ENCODE measurements at regions not wholly inside any gene's neighbourhood (a gene's known extent, or its start where the extent isn't known, plus 50 kb on each side); places are given as distances from the start of the nearest gene placed in this dataset.
A peak's percentile ranks its signal among the peaks of the same experiment; 100 is the strongest.

GRCh38 chr4:121277194-121278105 is 103.4 kb downstream of the QRFPR start:
- no peak for DNase-seq (ENCODE audit: low read depth, low spot score)

DNA sequence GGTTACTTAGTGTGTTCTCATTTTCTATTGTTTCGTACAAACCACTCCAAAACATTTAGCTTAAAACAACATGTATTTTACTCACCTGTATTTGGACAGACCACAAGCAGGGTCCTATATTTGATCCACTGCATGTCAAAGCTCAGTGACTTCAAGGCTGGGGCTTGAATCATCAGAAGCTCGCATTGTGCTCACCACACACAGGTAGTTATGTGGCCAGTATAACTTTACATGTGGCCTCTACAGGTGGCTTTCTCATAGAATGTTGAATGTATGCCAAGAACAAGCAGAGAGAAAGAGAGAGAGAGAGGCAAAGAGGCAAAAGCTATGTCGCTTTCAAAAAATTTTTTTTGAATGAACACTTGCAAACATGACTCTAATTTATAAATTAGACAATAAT is 107.6 kb downstream of the QRFPR start:
- DNase-seq (ENCODE audit: low read depth, low spot score) = no peak

DNA sequence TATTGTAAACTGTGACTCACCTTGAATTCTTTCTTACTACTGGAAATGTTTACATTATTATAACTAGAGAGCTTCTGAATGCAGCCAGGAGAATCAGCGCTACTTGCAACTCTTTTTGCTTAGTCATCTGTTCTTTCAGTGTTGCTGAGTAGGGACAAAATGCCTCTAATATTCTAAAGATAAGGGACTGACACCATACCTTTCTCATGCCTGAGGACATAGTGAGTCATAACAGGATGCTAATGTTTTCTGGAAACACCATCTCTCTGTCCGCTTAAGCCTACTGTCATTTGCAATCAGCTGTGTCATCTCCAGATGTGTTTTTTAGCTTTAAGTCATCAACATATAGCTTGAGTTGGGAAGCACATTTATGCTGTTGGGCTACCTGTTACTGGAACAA is 108.3 kb downstream of the QRFPR start:
- DNase-seq (ENCODE audit: low read depth, low spot score) = no peak

- DNase-seq (ENCODE audit: low read depth, low spot score) = no peak
Observed at GRCh38 chr4:121270389-121270788, 106.3 kb upstream of the TNIP3 start.

DNA sequence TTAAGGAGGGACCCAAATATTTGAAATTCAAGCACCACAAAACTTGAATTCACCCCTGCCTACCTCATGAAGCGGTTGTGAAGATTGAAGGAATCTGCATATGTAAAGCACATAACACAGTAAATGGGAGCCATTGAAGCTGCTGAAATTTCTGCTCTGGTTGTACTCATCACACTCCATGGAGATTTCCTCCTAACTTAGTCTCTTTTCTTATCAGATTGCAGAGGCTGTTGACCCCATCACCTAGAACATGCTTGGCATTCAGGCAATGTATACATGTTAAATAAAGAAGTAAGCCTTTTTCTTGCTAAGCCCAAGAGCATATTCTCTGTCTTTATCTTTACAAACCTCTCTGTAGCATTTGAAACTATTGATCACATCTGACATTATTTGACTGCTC is 104.9 kb upstream of the TNIP3 start:
- DNase-seq (ENCODE audit: low read depth, low spot score) = no peak

- DNase-seq (ENCODE audit: low read depth, low spot score) = no peak
Observed at GRCh38 chr4:121266982-121267381, 102.9 kb upstream of the TNIP3 start.

DNA sequence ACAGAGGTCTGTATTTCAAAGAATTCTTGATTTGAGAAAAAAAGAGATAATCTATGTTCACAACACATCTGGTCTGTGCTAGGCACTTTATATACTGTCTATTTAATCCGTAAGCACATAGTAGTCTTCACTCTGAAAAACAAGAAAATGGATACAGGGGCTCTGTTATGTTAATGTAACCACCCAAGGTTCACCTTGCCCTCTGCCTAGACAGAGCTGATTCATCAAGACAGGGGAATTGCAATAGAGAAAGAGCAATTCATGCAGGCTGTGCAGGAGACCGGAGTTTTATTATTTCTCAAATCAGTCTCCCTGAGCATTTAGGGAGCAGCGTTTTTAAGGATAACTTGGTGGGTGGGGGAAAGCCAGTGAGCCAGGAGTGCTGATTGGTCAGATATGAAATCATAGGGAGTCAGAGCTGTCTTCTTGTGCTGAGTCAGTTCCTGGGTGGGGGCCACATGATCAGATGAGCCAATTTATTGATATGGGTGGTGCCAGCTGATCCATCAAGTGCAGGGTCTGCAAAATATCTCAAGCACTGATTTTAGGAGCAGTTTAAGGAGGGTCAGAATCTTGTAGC is 92.9 kb upstream of the TNIP3 start:
- no peak for DNase-seq (ENCODE audit: low read depth, low spot score)

GRCh38 chr4:121255986-121256750 is 92.0 kb upstream of the TNIP3 start:
- DNase-seq (ENCODE audit: low read depth, low spot score) = peak; percentile 4

GRCh38 chr4:121253961-121254360 is 89.8 kb upstream of the TNIP3 start:
- DNase-seq (ENCODE audit: low read depth, low spot score) = no peak

DNA sequence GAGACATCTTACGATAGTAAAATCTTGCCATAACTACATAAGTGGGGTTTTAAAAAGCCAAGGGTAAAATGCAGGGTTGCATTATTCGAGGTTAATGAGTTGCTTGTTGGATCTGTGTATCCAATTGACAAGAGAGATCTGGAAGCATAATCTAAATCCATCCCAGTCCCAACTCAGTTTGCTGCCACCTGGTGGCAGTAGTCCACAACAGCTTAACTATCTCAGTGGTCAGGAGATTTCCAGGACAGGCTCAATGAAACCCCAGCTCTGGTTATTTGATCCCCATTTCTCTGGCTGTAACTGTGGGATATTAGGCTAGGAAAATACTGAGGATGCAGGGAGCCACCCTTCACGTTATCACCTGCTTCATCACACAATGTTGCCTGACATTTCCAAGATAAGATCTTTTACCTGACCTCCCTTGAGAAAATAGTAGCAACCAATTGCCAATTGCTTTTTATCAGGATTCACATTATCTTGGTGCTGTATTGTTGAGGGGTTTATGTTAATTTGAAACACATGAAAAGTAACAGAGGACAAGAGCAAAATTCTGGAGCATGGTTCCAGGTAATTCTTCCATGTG is 88.2 kb upstream of the TNIP3 start:
- no peak for DNase-seq (ENCODE audit: low read depth, low spot score)

- DNase-seq (ENCODE audit: low read depth, low spot score) = no peak
Observed at GRCh38 chr4:121248747-121249146, 84.6 kb upstream of the TNIP3 start.

DNA sequence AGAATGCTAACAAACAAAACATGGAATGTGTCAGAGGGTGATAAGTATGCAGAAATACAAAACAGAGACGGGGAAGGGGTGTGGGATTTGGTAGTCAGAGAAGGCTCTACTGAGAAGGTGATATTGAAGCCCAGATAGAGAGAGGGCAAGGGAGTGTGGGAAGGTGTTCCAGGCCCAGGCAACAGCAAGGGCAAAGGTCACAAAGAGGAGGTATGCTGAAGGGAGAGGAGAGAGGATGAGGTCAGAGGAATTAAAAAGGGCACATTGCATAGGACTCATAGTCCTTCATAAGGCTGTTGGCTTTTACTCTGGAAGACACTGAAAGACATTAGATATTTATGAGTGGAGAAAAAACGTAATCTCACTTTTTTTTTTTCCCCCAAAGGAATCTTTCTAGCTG is 82.6 kb upstream of the TNIP3 start:
- no peak for DNase-seq (ENCODE audit: low read depth, low spot score)

GRCh38 chr4:121243485-121243884 is 79.4 kb upstream of the TNIP3 start:
- no peak for DNase-seq (ENCODE audit: low read depth, low spot score)

DNA sequence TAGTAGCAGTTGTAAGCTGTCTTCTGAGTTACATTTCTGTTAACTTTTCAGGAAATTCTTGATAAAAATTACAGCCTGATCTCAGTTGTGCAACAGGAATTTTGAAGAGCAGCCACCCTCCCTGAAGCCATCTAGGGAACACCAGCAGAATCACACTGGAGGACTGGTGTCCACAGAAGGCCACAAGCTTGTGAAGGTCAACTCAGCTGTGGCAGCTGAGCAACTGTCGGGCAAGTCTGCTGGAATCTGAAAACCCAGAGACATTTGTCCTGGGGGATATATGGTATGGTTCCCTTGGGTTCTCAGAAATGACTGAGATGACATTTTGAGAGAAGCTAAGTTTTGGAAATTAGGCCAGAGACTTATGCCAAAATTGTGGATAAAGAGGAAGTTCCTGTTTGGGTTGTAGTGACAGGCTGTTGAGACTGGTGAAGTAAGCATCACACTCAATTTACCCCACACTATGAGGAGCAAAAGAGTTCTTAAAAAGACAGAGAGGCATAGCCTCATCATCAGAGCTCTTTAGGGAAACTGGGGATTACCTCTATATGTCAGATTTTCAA is 78.1 kb upstream of the TNIP3 start:
- no peak for DNase-seq (ENCODE audit: low read depth, low spot score)

DNA sequence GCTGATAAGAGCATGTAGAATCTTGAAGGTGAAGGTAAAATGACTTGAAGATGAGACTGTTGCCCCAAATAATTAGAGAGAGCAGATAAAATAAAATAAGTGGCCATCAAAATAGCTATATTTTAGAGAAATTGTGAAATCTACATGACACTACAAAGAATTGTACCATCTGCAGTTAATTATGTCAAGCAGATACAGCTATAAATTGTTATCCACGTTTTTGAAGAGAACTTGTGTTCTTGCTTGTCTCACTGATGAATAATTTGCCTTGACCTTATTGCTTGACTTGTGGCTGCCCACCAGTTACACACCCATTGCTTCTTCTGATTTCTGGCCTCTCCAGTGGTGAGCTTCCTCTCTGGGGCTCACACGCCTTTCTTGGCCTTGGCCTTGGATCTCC is 75.8 kb upstream of the TNIP3 start:
- DNase-seq (ENCODE audit: low read depth, low spot score) = no peak

- DNase-seq (ENCODE audit: low read depth, low spot score) = no peak
Observed at GRCh38 chr4:121238461-121238860, 74.3 kb upstream of the TNIP3 start.

GRCh38 chr4:121237069-121237399 is 72.9 kb upstream of the TNIP3 start:
- DNase-seq (ENCODE audit: low read depth, low spot score) = no peak

DNA sequence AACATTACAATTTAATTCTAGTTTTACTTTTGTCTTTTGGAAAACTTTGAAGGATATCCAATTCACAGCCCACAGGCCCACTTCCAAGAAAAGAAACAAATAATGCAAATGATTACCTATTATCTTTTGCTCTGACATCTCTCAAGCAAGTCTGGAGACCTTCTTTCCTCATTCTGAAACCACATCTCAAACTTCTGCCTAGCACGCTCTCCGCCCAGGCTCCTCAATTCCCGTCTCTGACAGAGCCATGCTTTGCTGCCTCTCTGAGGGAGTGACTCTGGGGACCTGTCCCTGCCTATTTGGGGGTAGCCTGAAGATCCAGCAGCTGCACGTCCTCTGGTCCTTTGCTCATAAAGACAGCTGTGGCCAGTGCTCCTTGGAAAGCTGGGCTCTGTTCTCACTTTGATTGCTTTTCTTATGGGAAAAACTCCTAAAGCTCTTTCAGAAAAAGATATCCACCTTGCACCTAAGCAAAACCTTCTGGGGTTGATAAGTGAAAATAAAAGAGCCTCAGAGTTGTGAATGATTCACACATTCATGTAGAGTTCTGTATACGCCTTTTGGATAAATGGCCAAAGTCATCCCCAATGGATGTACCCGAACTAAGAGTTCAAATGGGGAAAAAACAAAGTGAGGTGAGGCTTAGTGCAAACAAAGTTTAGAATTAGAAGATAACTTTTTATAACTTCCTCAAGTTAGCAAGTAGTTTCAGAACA is 72.4 kb upstream of the TNIP3 start:
- DNase-seq (ENCODE audit: low read depth, low spot score) = no peak

GRCh38 chr4:121233982-121234381 is 69.9 kb upstream of the TNIP3 start:
- no peak for DNase-seq (ENCODE audit: low read depth, low spot score)

- DNase-seq (ENCODE audit: low read depth, low spot score) = no peak
Observed at GRCh38 chr4:121229993-121230392, 65.9 kb upstream of the TNIP3 start.

- DNase-seq (ENCODE audit: low read depth, low spot score) = no peak
Observed at GRCh38 chr4:121228848-121229247, 64.7 kb upstream of the TNIP3 start.

Measured in activated naive CD8-positive, alpha-beta T cell treated with anti-CD3 and anti-CD28 coated beads, Interleukin-2, amount 50 U/mL, for 16 hours (primary cell).